MCF 10A (cell line): ENCODE measurements at regions not wholly inside any gene's neighbourhood (a gene's known extent, or its start where the extent isn't known, plus 50 kb on each side); places are given as distances from the start of the nearest gene placed in this dataset.

ENCODE experiments used
- BruUV-seq: library from RNA; stranded (reverse); fragments of 400-500 nt; replicated peaks from 2 replicates; lab custom pipeline; 2021; lab: Mats Ljungman, UMichigan
- CTCF ChIA-PET: fragments of 300-600 bp; sonication (Branson Sonifier 250); formaldehyde crosslinking; extraction: SDS; loops from one replicate; lab custom pipeline; 2021; ENCODE audit warnings: antibody characterized with exemption, inconsistent platforms; lab: Yijun Ruan, JAX
- POLR2A ChIA-PET: fragments of 300-600, 350-650 bp; sonication (Branson Sonifier 250); formaldehyde crosslinking; extraction: SDS; loops from one replicate; lab custom pipeline; 2020; ENCODE audit warnings: antibody characterized with exemption, inconsistent platforms; lab: Yijun Ruan, JAX
- DNase-seq: peaks from one replicate; pipeline ENCODE4 v3.0.0-alpha.2; 2018; ENCODE audit not compliant: unreplicated experiment
- H3K27ac Mint-ChIP-seq: one replicate; pipeline ENCODE4 v1.8.0; 2022; ENCODE audit warnings: mild to moderate bottlenecking, low read depth, mixed read lengths; ENCODE audit not compliant: unreplicated experiment
- H3K27me3 Mint-ChIP-seq: one replicate; pipeline ENCODE4 v1.8.0; 2022; ENCODE audit warnings: mixed read lengths; ENCODE audit not compliant: insufficient read depth, unreplicated experiment
- H3K36me3 Mint-ChIP-seq: one replicate; pipeline ENCODE4 v1.8.0; 2022; ENCODE audit warnings: mild to moderate bottlenecking, moderate library complexity, mixed read lengths; ENCODE audit not compliant: insufficient read depth, unreplicated experiment
- H3K4me1 Mint-ChIP-seq: one replicate; pipeline ENCODE4 v1.8.0; 2022; ENCODE audit warnings: mixed read lengths; ENCODE audit not compliant: insufficient read depth, unreplicated experiment
- H3K4me3 Mint-ChIP-seq: one replicate; pipeline ENCODE4 v1.8.0; 2022; ENCODE audit warnings: mild to moderate bottlenecking, moderate library complexity, mixed read lengths; ENCODE audit not compliant: unreplicated experiment
- H3K9me3 Mint-ChIP-seq: one replicate; pipeline ENCODE4 v1.8.0; 2022; ENCODE audit warnings: mixed read lengths; ENCODE audit not compliant: unreplicated experiment
- CTCF ChIP-seq: fragments of 200-600 bp; IDR thresholded peaks from one replicate; pipeline ENCODE4 v1.8.0; 2022; ENCODE audit warnings: antibody characterized with exemption, mild to moderate bottlenecking; ENCODE audit not compliant: unreplicated experiment
- intact Hi-C: fragments of 100-400 bp; cut with micrococcal nuclease; formaldehyde crosslinking; loops from 2 replicates; pipeline ENCODE4 v1.14.1; 2022

DNA sequence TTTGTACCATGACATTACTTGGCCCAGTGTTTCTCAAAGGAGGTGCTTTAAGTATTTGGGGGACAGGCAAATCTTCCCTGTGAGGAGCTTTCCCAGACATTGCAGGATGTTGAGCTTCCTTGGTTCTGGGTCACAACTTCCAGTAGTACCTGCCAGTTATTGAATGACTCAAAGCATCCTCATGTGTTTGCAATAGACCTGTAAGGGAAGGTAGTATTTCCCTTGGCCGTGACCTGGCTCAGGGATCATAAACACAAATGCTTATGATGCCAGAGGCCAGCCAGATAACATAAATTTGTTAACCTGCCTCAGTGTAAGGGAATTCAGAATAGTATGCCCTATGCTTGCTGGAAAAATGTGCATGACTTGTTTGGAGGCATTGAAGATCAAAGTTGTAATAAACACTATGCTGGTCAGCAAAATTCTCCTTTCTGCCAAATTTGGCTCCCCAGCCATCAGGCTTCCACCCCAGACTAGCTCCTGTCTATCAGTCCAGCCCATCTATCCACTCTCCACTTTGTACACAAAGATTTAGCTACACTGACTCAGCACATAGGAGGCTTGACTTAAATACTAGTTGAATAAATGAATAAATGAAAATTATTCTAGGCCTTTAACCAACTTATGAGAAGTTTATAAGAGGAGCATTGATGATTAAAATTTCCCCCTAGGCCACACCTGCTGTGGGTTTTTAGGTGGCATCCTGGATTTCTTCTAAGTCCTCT lies 102.0 kb upstream of the EFEMP1 start:
- H3K36me3 Mint-ChIP-seq = no peaks in the 10 kb centered on the region
- no peak overlapping the region for H3K27ac Mint-ChIP-seq
- no peaks in the 10 kb centered on the region for H3K9me3 Mint-ChIP-seq
- H3K4me1 Mint-ChIP-seq = no peaks in the 10 kb centered on the region
- CTCF ChIA-PET = interaction anchor here (0.6 kb wide), 1 partner anchor 307 kb away, joined by 3 read pairs; no protein-coding TSS in a partner anchor
- DNase-seq = no peak
- POLR2A ChIA-PET = no interaction called here
- intact Hi-C loops = no loop called here
- H3K27me3 Mint-ChIP-seq = no peaks in the 10 kb centered on the region
- no peak for TF ChIP-seq CTCF
- H3K4me3 Mint-ChIP-seq = no peak overlapping the region
- BruUV-seq = no TSS peak

- Mint-ChIP-seq H3K9me3 (no peaks in the 10 kb centered on the region), H3K4me3 (no peak overlapping the region), H3K4me1 (no peaks in the 10 kb centered on the region), H3K27ac (no peak overlapping the region), H3K36me3 (no peaks in the 10 kb centered on the region), H3K27me3 (no peaks in the 10 kb centered on the region)
- BruUV-seq = no TSS peak
- CTCF ChIA-PET = no interaction called here
- no peak for TF ChIP-seq CTCF
- POLR2A ChIA-PET = no interaction called here
- intact Hi-C loops = no loop called here
- DNase-seq = no peak
Measured at GRCh38 chr2:56026828-56027227, 103.2 kb upstream of the EFEMP1 start.

GRCh38 chr2:56030062-56030461 lies 106.5 kb upstream of the EFEMP1 start:
- H3K27ac Mint-ChIP-seq = no peak overlapping the region
- intact Hi-C loops = no loop called here
- no peaks in the 10 kb centered on the region for H3K27me3 Mint-ChIP-seq
- H3K36me3 Mint-ChIP-seq = no peaks in the 10 kb centered on the region
- no TSS peak for BruUV-seq
- TF ChIP-seq CTCF = no peak
- no peak for DNase-seq
- H3K4me3 Mint-ChIP-seq = no peak overlapping the region
- H3K9me3 Mint-ChIP-seq = no peaks in the 10 kb centered on the region
- CTCF ChIA-PET = interaction anchor here (1.0 kb wide), 1 partner anchor 40 kb away, joined by 3 read pairs; no protein-coding TSS in a partner anchor
- peaks cover 10% of the 10 kb centered on the region for H3K4me1 Mint-ChIP-seq
- POLR2A ChIA-PET = no interaction called here

- ChIA-PET CTCF (interaction anchor here (1.0 kb wide), 1 partner anchor 41 kb away, joined by 3 read pairs; no protein-coding TSS in a partner anchor), POLR2A (no interaction called here)
- intact Hi-C loops = no loop called here
- Mint-ChIP-seq H3K36me3 (no peaks in the 10 kb centered on the region), H3K27ac (no peak overlapping the region), H3K4me1 (peaks cover 10% of the 10 kb centered on the region), H3K9me3 (no peaks in the 10 kb centered on the region), H3K27me3 (no peaks in the 10 kb centered on the region), H3K4me3 (no peak overlapping the region)
- no TSS peak for BruUV-seq
- no peak for DNase-seq
- no peak for TF ChIP-seq CTCF
Measured at GRCh38 chr2:56030901-56031300, 107.3 kb upstream of the EFEMP1 start.
